ENCODE measurements at regions not wholly inside any gene's neighbourhood (a gene's known extent, or its start where the extent isn't known, plus 50 kb on each side); places are given as distances from the start of the nearest gene placed in this dataset.

DNA sequence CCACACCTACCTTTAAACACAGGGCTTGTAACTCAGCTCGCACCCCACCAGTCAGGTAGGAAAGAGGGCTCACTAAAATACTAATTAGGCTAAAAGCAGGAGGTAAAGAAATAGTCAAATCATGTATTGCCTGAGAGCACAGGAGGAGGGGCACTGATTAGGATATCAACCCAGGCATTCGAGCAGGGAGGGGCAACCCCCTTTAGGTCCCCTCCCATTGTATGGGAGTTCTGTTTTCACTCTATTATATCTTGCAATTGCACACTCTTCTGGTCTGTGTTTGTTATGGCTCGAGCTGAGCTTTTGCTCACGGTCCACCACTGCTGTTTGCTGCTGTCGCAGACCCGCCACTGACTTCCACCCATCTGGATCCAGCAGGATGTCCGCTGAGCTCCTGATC lies 657.2 kb downstream of the PRIM2 start:
- TF ChIP-seq, protein P1, sequence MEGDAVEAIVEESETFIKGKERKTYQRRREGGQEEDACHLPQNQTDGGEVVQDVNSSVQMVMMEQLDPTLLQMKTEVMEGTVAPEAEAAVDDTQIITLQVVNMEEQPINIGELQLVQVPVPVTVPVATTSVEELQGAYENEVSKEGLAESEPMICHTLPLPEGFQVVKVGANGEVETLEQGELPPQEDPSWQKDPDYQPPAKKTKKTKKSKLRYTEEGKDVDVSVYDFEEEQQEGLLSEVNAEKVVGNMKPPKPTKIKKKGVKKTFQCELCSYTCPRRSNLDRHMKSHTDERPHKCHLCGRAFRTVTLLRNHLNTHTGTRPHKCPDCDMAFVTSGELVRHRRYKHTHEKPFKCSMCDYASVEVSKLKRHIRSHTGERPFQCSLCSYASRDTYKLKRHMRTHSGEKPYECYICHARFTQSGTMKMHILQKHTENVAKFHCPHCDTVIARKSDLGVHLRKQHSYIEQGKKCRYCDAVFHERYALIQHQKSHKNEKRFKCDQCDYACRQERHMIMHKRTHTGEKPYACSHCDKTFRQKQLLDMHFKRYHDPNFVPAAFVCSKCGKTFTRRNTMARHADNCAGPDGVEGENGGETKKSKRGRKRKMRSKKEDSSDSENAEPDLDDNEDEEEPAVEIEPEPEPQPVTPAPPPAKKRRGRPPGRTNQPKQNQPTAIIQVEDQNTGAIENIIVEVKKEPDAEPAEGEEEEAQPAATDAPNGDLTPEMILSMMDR (IDR thresholded peaks at IDR 0.05), result no peak
- TF ChIP-seq POLR2A (IDR thresholded peaks at IDR 0.05), result no peak

All from vagina (tissue), 2 donors.